ENCODE measurements at regions not wholly inside any gene's neighbourhood (a gene's known extent, or its start where the extent isn't known, plus 50 kb on each side); places are given as distances from the start of the nearest gene placed in this dataset.
A peak's percentile ranks its signal among the peaks of the same experiment; 100 is the strongest.

DNA sequence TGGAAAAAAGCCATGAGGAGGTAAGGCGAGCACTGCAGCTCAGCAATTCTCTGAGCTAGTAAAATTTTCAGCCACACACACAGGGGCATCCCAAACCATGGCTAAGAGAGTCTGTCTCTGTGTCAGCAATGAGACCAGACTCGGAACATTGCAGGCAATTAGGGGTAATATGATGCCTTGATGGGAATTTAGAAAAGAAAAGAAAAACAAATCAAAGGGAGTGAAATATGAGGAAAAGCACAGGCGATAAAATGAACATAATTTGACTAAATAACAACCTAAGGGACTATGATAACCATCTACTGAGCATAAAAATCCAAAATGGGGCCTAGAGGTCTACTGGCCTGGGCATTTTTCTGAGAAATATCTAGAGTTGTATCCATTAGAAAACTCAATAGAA, 546.0 kb upstream of the PSMD7 start:
- H3K4me3 ChIP-seq (ENCODE audit: low read depth in 2 of 2, low read length in 1 of 2) = no peak overlapping the region
- no peak overlapping the region for H3K4me2 ChIP-seq
- CTCF ChIA-PET = interaction anchor here (0.7 kb wide), 1 partner anchor 69 kb away, joined by 3 read pairs; no protein-coding TSS in a partner anchor
- H3F3A ChIP-seq (replicated peaks; ENCODE audit: insufficient read depth) = no peaks in the 10 kb centered on the region
- no peak overlapping the region for H2AFZ ChIP-seq (ENCODE audit: low read depth)
- H3K27me3 ChIP-seq (ENCODE audit: insufficient read depth) = no peaks in the 10 kb centered on the region
- H4K20me1 ChIP-seq (ENCODE audit: insufficient read depth) = no peaks in the 10 kb centered on the region
- POLR2A ChIA-PET = no interaction called here
- H3K27ac ChIP-seq (ENCODE audit: low read depth in 2 of 2, low read length in 1 of 2) = no peak overlapping the region
- no peaks in the 10 kb centered on the region for H3K79me2 ChIP-seq (ENCODE audit: insufficient read depth)
- WGBS (ENCODE audit: low lambda C conversion rate) = 7% methylated on average over 3 of the region's 3 CpGs
- DNase-seq = no peak
- H3K36me3 ChIP-seq (replicated peaks in 1 of 2; ENCODE audit: control insufficient read depth in 1 of 2, insufficient read depth in 2 of 2, low read length in 1 of 2) = no peaks in the 10 kb centered on the region
- no peak for TF ChIP-seq NRF1 (IDR thresholded peaks at IDR 0.05; ENCODE audit: low read depth, low read length)
- TF ChIP-seq GATA2 (CRISPR knock-in tag; IDR thresholded peaks at IDR 0.05) = peak; percentile 38
- no peak for TF ChIP-seq MEF2A (IDR thresholded peaks at IDR 0.05; ENCODE audit: borderline replicate concordance, low read depth)
- TF ChIP-seq, protein P1, sequence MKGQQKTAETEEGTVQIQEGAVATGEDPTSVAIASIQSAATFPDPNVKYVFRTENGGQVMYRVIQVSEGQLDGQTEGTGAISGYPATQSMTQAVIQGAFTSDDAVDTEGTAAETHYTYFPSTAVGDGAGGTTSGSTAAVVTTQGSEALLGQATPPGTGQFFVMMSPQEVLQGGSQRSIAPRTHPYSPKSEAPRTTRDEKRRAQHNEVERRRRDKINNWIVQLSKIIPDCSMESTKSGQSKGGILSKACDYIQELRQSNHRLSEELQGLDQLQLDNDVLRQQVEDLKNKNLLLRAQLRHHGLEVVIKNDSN (IDR thresholded peaks at IDR 0.05; ENCODE audit: borderline replicate concordance, low read depth) = no peak
- H3K4me1 ChIP-seq (ENCODE audit: control insufficient read depth in 1 of 2, insufficient read depth in 2 of 2, low read depth in 1 of 2, low read length in 1 of 2) = no peaks in the 10 kb centered on the region; a peak in 1 of 4 replicates
- no peaks in the 10 kb centered on the region for H3K9me2 ChIP-seq
- no peak overlapping the region for H3K9ac ChIP-seq
- no peaks in the 10 kb centered on the region for H3K9me3 ChIP-seq

DNA sequence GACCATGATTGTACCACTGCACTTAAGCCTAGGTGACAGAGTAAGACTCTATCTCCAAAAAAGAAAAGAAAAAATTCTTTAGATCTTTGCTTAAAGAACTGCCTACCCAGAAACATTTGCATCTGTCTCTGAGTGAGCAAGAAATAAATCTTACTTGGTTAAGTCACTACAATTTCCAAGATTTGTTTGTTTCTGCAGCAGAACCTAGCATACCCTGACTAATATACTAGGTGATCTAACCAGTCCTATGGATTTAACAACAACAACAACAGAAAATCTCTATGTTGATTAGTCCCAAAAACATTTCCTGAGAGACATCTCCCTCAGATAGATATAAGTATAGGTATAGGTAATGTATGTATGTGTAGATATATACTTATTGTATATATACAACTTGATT, 549.3 kb upstream of the PSMD7 start:
- Histone ChIP-seq H3K36me3 (replicated peaks in 1 of 2; ENCODE audit: control insufficient read depth in 1 of 2, insufficient read depth in 2 of 2, low read length in 1 of 2) (no peaks in the 10 kb centered on the region), H4K20me1 (ENCODE audit: insufficient read depth) (no peaks in the 10 kb centered on the region), H3K9me2 (no peaks in the 10 kb centered on the region), H3K4me2 (no peak overlapping the region), H3K9me3 (no peaks in the 10 kb centered on the region), H3K9ac (no peak overlapping the region), H3K27ac (ENCODE audit: low read depth in 2 of 2, low read length in 1 of 2) (no peak overlapping the region), H2AFZ (ENCODE audit: low read depth) (no peak overlapping the region), H3K79me2 (ENCODE audit: insufficient read depth) (no peaks in the 10 kb centered on the region), H3K4me1 (ENCODE audit: control insufficient read depth in 1 of 2, insufficient read depth in 2 of 2, low read depth in 1 of 2, low read length in 1 of 2) (peaks cover 0 to 9% of the 10 kb centered on the region in 2 experiments; a peak in 2 of 4 replicates), H3K27me3 (ENCODE audit: insufficient read depth) (no peaks in the 10 kb centered on the region), H3F3A (replicated peaks; ENCODE audit: insufficient read depth) (no peaks in the 10 kb centered on the region), H3K4me3 (ENCODE audit: low read depth in 2 of 2, low read length in 1 of 2) (no peak overlapping the region)
- CTCF ChIA-PET = no interaction called here
- DNase-seq = no peak
- POLR2A ChIA-PET = no interaction called here
- TF ChIP-seq, protein P2, sequence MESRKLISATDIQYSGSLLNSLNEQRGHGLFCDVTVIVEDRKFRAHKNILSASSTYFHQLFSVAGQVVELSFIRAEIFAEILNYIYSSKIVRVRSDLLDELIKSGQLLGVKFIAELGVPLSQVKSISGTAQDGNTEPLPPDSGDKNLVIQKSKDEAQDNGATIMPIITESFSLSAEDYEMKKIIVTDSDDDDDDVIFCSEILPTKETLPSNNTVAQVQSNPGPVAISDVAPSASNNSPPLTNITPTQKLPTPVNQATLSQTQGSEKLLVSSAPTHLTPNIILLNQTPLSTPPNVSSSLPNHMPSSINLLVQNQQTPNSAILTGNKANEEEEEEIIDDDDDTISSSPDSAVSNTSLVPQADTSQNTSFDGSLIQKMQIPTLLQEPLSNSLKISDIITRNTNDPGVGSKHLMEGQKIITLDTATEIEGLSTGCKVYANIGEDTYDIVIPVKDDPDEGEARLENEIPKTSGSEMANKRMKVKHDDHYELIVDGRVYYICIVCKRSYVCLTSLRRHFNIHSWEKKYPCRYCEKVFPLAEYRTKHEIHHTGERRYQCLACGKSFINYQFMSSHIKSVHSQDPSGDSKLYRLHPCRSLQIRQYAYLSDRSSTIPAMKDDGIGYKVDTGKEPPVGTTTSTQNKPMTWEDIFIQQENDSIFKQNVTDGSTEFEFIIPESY (IDR thresholded peaks at IDR 0.05; ENCODE audit: borderline replicate concordance, low read depth) = no peak
- no peak for TF ChIP-seq FOXM1 (IDR thresholded peaks at IDR 0.05; ENCODE audit: low read depth)
- TF ChIP-seq RFX5 (IDR thresholded peaks at IDR 0.05; ENCODE audit: low read length) = no peak
- TF ChIP-seq, protein P3, sequence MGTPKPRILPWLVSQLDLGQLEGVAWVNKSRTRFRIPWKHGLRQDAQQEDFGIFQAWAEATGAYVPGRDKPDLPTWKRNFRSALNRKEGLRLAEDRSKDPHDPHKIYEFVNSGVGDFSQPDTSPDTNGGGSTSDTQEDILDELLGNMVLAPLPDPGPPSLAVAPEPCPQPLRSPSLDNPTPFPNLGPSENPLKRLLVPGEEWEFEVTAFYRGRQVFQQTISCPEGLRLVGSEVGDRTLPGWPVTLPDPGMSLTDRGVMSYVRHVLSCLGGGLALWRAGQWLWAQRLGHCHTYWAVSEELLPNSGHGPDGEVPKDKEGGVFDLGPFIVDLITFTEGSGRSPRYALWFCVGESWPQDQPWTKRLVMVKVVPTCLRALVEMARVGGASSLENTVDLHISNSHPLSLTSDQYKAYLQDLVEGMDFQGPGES (IDR thresholded peaks at IDR 0.05; ENCODE audit: low read depth, low read length) = no peak
- TF ChIP-seq SMC3 (IDR thresholded peaks at IDR 0.05; ENCODE audit: low read depth, low read length) = no peak
- TF ChIP-seq JUND (IDR thresholded peaks at IDR 0.05) = no peak
- TF ChIP-seq GABPA (IDR thresholded peaks at IDR 0.05; ENCODE audit: low read depth) = no peak
- TF ChIP-seq, protein P4, sequence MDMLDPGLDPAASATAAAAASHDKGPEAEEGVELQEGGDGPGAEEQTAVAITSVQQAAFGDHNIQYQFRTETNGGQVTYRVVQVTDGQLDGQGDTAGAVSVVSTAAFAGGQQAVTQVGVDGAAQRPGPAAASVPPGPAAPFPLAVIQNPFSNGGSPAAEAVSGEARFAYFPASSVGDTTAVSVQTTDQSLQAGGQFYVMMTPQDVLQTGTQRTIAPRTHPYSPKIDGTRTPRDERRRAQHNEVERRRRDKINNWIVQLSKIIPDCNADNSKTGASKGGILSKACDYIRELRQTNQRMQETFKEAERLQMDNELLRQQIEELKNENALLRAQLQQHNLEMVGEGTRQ (IDR thresholded peaks at IDR 0.05; ENCODE audit: borderline replicate concordance, low read depth, low read length) = no peak
- TF ChIP-seq GATA2 (CRISPR knock-in tag; IDR thresholded peaks at IDR 0.05) = no peak
- TF ChIP-seq TCF12 (IDR thresholded peaks at IDR 0.05) = no peak
- TF ChIP-seq FOXJ3 (CRISPR knock-in tag; IDR thresholded peaks at IDR 0.05) = no peak
- no peak for TF ChIP-seq RCOR1 (IDR thresholded peaks at IDR 0.05; ENCODE audit: low read length)
- TF ChIP-seq, protein P5, sequence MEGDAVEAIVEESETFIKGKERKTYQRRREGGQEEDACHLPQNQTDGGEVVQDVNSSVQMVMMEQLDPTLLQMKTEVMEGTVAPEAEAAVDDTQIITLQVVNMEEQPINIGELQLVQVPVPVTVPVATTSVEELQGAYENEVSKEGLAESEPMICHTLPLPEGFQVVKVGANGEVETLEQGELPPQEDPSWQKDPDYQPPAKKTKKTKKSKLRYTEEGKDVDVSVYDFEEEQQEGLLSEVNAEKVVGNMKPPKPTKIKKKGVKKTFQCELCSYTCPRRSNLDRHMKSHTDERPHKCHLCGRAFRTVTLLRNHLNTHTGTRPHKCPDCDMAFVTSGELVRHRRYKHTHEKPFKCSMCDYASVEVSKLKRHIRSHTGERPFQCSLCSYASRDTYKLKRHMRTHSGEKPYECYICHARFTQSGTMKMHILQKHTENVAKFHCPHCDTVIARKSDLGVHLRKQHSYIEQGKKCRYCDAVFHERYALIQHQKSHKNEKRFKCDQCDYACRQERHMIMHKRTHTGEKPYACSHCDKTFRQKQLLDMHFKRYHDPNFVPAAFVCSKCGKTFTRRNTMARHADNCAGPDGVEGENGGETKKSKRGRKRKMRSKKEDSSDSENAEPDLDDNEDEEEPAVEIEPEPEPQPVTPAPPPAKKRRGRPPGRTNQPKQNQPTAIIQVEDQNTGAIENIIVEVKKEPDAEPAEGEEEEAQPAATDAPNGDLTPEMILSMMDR (IDR thresholded peaks at IDR 0.05) = no peak
- no peak for TF ChIP-seq POLR2AphosphoS5 (IDR thresholded peaks at IDR 0.05; ENCODE audit: low read depth, low read length)
- TF ChIP-seq RAD21 (IDR thresholded peaks at IDR 0.05; ENCODE audit: low read length) = no peak

Data from SK-N-SH (cell line).